ENCODE measurements at regions not wholly inside any gene's neighbourhood (a gene's known extent, or its start where the extent isn't known, plus 50 kb on each side); places are given as distances from the start of the nearest gene placed in this dataset.

DNA sequence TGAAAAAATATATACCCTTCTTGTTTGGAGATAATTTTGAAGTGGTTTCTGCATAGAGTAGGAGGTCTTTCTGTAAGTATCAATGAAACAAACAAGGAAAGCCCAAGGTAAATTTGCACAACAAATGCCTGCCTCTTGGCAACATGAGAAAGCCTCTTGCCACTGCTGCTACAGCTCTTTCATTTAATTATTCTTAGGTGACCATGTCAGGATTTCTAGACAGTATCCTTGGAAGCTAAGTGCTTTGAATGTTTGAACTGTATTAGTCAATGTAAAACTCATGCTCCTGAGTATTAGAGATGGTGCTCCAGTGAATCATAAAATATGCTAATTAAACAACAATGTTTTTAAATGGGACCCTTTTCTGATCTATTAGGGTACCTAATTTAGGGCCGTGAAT lies 81.2 kb upstream of the ITGB1 start:
- TF ChIP-seq, protein P1, sequence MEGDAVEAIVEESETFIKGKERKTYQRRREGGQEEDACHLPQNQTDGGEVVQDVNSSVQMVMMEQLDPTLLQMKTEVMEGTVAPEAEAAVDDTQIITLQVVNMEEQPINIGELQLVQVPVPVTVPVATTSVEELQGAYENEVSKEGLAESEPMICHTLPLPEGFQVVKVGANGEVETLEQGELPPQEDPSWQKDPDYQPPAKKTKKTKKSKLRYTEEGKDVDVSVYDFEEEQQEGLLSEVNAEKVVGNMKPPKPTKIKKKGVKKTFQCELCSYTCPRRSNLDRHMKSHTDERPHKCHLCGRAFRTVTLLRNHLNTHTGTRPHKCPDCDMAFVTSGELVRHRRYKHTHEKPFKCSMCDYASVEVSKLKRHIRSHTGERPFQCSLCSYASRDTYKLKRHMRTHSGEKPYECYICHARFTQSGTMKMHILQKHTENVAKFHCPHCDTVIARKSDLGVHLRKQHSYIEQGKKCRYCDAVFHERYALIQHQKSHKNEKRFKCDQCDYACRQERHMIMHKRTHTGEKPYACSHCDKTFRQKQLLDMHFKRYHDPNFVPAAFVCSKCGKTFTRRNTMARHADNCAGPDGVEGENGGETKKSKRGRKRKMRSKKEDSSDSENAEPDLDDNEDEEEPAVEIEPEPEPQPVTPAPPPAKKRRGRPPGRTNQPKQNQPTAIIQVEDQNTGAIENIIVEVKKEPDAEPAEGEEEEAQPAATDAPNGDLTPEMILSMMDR (IDR thresholded peaks at IDR 0.05) = no peak
- TF ChIP-seq SIN3A (IDR thresholded peaks at IDR 0.05; ENCODE audit: borderline replicate concordance, insufficient read depth, low read depth, low read length) (no peak), TCF7L2 (IDR thresholded peaks at IDR 0.05; ENCODE audit: low read depth, low read length) (no peak), POLR2AphosphoS5 (IDR thresholded peaks at IDR 0.05; ENCODE audit: low read depth, low read length) (no peak)
- TF ChIP-seq, protein P2, sequence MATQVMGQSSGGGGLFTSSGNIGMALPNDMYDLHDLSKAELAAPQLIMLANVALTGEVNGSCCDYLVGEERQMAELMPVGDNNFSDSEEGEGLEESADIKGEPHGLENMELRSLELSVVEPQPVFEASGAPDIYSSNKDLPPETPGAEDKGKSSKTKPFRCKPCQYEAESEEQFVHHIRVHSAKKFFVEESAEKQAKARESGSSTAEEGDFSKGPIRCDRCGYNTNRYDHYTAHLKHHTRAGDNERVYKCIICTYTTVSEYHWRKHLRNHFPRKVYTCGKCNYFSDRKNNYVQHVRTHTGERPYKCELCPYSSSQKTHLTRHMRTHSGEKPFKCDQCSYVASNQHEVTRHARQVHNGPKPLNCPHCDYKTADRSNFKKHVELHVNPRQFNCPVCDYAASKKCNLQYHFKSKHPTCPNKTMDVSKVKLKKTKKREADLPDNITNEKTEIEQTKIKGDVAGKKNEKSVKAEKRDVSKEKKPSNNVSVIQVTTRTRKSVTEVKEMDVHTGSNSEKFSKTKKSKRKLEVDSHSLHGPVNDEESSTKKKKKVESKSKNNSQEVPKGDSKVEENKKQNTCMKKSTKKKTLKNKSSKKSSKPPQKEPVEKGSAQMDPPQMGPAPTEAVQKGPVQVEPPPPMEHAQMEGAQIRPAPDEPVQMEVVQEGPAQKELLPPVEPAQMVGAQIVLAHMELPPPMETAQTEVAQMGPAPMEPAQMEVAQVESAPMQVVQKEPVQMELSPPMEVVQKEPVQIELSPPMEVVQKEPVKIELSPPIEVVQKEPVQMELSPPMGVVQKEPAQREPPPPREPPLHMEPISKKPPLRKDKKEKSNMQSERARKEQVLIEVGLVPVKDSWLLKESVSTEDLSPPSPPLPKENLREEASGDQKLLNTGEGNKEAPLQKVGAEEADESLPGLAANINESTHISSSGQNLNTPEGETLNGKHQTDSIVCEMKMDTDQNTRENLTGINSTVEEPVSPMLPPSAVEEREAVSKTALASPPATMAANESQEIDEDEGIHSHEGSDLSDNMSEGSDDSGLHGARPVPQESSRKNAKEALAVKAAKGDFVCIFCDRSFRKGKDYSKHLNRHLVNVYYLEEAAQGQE (IDR thresholded peaks at IDR 0.05; ENCODE audit: insufficient read depth in 1 of 2, low read depth in 2 of 2, low read length in 1 of 2) = no peak
